ENCODE measurements at regions not wholly inside any gene's neighbourhood (a gene's known extent, or its start where the extent isn't known, plus 50 kb on each side); places are given as distances from the start of the nearest gene placed in this dataset.

DNA sequence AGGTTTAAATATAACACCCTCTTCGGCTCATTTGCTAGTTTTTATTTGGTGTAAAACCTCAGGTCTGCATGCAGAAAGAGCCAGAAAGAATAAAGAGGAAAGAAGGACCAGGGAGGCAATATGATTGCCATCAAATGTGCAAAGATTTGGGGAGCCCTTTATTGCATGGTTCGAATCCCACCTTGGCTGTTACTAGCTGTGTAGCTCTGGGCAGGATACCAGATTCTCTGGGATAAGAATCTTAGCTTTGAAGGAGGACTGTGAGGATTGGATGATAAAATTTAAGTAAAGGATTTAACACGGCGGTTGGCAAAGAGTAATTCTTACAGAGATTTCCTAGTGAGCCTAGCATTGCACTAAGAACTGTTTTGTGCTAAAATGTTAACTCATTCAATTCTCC, 510.2 kb upstream of the LCORL start:
- no peak for DNase-seq (ENCODE audit: low read depth, low spot score)
- H3K4me3 ChIP-seq (ENCODE audit: low read depth, low read length): no peak overlapping the region
- POLR2A ChIA-PET: no interaction called here
- CTCF ChIA-PET: no interaction called here
- TF ChIP-seq CTCF (IDR thresholded peaks at IDR 0.05; ENCODE audit: insufficient read depth, low read length, missing control alignments): no peak

- DNase-seq (ENCODE audit: low read depth, low spot score): no peak
- H3K4me3 ChIP-seq (ENCODE audit: low read depth, low read length): no peak overlapping the region
- TF ChIP-seq CTCF (IDR thresholded peaks at IDR 0.05; ENCODE audit: insufficient read depth, low read length, missing control alignments): no peak
- CTCF ChIA-PET: no interaction called here
- POLR2A ChIA-PET: no interaction called here
Observed at GRCh38 chr4:18529482-18529881, 507.9 kb upstream of the LCORL start.

DNA sequence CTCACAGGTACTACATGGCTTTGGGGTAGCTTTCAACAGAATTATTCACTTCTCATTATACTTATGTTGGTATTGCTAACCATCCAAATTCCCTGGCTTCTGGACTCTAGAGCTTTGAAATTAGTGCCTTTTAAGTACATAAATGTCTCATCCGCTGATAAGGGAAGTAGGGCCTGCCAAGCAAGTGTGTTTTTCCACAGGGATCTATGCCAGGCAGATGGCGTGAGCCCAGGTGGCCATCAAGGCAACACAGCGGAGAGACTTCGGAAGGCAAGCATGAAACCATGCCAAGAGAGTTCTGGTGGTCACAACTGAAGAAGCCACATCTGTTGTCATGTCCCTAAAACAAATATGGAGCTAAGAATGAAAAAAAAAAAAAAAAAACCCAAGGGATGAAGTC, 503.1 kb upstream of the LCORL start:
- no peak overlapping the region for H3K4me3 ChIP-seq (ENCODE audit: low read depth, low read length)
- ChIA-PET CTCF (no interaction called here), POLR2A (no interaction called here)
- no peak for DNase-seq (ENCODE audit: low read depth, low spot score)
- TF ChIP-seq CTCF (IDR thresholded peaks at IDR 0.05; ENCODE audit: insufficient read depth, low read length, missing control alignments): no peak

DNA sequence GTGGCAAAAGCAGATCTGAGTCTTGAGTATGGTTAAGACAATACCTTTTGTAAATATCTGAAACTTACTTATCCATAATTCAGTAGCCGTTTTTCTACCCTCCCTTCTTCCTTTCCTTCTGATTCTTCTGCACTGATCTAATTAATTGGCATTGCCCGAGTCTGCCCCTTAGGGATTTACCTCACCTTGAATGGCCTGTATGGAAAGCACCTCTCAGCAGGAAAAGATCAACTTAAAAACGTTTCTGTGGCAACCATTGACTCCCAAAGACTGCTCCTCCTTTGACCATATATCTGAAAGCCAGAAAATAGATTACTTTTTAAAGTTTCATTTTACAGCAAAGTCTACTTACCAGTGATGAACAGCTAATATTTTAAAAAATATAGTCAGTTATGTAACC, 496.5 kb upstream of the LCORL start:
- CTCF ChIA-PET: no interaction called here

GRCh38 chr4:18513861-18514260, 492.3 kb upstream of the LCORL start:
- no peak overlapping the region for H3K4me3 ChIP-seq (ENCODE audit: low read depth, low read length)
- TF ChIP-seq CTCF (IDR thresholded peaks at IDR 0.05; ENCODE audit: insufficient read depth, low read length, missing control alignments): no peak
- POLR2A ChIA-PET: no interaction called here

More for the DNA sequence above, 496.5 kb upstream of the LCORL start:
- TF ChIP-seq CTCF (IDR thresholded peaks at IDR 0.05; ENCODE audit: insufficient read depth, low read length, missing control alignments): no peak
- no peak overlapping the region for H3K4me3 ChIP-seq (ENCODE audit: low read depth, low read length)
- POLR2A ChIA-PET: no interaction called here
- no peak for DNase-seq (ENCODE audit: low read depth, low spot score)

GRCh38 chr4:18512718-18513117, 491.2 kb upstream of the LCORL start:
- POLR2A ChIA-PET: no interaction called here
- DNase-seq (ENCODE audit: low read depth, low spot score): no peak
- no peak for TF ChIP-seq CTCF (IDR thresholded peaks at IDR 0.05; ENCODE audit: insufficient read depth, low read length, missing control alignments)
- H3K4me3 ChIP-seq (ENCODE audit: low read depth, low read length): no peak overlapping the region
- CTCF ChIA-PET: no interaction called here

More at GRCh38 chr4:18513861-18514260, 492.3 kb upstream of the LCORL start:
- CTCF ChIA-PET: no interaction called here
- no peak for DNase-seq (ENCODE audit: low read depth, low spot score)

Measured in AG04449 (cell line).